ENCODE measurements at regions not wholly inside any gene's neighbourhood (a gene's known extent, or its start where the extent isn't known, plus 50 kb on each side); places are given as distances from the start of the nearest gene placed in this dataset.

DNA sequence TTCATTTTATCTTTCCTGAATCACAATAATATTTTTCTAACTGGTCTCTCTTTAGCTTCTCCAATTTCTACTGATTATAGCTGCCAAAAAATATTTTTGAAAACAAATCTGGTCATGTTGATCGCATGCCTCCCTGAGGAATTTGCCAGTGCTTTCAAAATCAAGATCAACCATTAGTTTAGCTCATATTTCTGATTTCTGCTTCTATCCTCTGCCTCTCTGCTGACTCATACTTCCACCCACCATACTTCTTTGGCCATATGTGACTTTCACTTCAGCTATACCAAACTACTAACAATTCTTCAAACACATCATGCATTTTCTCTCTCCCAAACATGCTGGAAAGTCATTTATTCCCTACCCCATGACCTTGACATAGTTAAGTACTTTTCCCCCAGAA, 636.5 kb downstream of the TLE1 start:
- Histone ChIP-seq H4K5ac (ENCODE audit: insufficient read length, low read depth, low read length) (no peak overlapping the region), H4K91ac (ENCODE audit: insufficient read length, low read depth, low read length) (no peak overlapping the region), H3K9ac (ENCODE audit: extremely low read depth, insufficient read length, low read length) (no peak overlapping the region), H3K27ac (ENCODE audit: insufficient read length, low read depth, low read length) (no peak overlapping the region), H3K56ac (ENCODE audit: insufficient read length, low read depth, low read length) (no peak overlapping the region), H3K27me3 (ENCODE audit: insufficient read depth, low read length) (no peaks in the 10 kb centered on the region), H3K23me2 (ENCODE audit: insufficient read length, low read depth, low read length, poor library complexity, severe bottlenecking) (no peaks in the 10 kb centered on the region), H3K79me1 (ENCODE audit: insufficient read depth, low read depth, low read length, poor library complexity, severe bottlenecking) (no peaks in the 10 kb centered on the region), H2AK5ac (ENCODE audit: insufficient read length, low read length) (no peak overlapping the region), H3K79me2 (ENCODE audit: insufficient read depth, low read length) (no peaks in the 10 kb centered on the region), H2BK20ac (ENCODE audit: low read depth, low read length, poor library complexity, severe bottlenecking) (no peak overlapping the region), H3T11ph (ENCODE audit: low read length) (no peak overlapping the region), H3K18ac (ENCODE audit: insufficient read length, low read depth, low read length) (no peak overlapping the region), H3K4me2 (ENCODE audit: insufficient read depth, insufficient read length, low read length) (no peak overlapping the region), H2BK12ac (ENCODE audit: insufficient read length, low read depth, low read length) (no peak overlapping the region), H2BK5ac (ENCODE audit: insufficient read length, low read length) (no peak overlapping the region), H3K23ac (ENCODE audit: insufficient read length, low read depth, low read length) (no peak overlapping the region), H3K4ac (ENCODE audit: low read depth, low read length) (no peak overlapping the region), H2BK120ac (ENCODE audit: low read depth, low read length, poor library complexity, severe bottlenecking) (no peak overlapping the region), H3K9me3 (ENCODE audit: control insufficient read depth, low read depth, low read length) (no peaks in the 10 kb centered on the region), H4K8ac (replicated peaks; ENCODE audit: insufficient read length, low read depth, low read length) (no peak overlapping the region), H4K20me1 (ENCODE audit: control insufficient read depth, insufficient read depth, insufficient read length) (no peaks in the 10 kb centered on the region), H3K14ac (ENCODE audit: insufficient read depth, low read length) (no peak overlapping the region), H2BK15ac (ENCODE audit: low read depth, low read length) (no peak overlapping the region), H3K4me1 (ENCODE audit: insufficient read depth, low read length) (no peaks in the 10 kb centered on the region), H2AFZ (ENCODE audit: low read length) (no peak overlapping the region)
- H3K9me3 Mint-ChIP-seq: no peaks in the 10 kb centered on the region
- WGBS (ENCODE audit: extremely low coverage, insufficient read length, low lambda C conversion rate): no CpG with 5 or more reads among the region's 1 CpG
- no peaks in the 10 kb centered on the region; a peak in 1 of 7 replicates for H3K36me3 Mint-ChIP-seq (ENCODE audit: insufficient read depth in 1 of 3, low read depth in 3 of 3)
- H3K27me3 Mint-ChIP-seq (ENCODE audit: low read depth): no peaks in the 10 kb centered on the region
- no peak overlapping the region for H3K27ac Mint-ChIP-seq
- TF ChIP-seq, protein P1, sequence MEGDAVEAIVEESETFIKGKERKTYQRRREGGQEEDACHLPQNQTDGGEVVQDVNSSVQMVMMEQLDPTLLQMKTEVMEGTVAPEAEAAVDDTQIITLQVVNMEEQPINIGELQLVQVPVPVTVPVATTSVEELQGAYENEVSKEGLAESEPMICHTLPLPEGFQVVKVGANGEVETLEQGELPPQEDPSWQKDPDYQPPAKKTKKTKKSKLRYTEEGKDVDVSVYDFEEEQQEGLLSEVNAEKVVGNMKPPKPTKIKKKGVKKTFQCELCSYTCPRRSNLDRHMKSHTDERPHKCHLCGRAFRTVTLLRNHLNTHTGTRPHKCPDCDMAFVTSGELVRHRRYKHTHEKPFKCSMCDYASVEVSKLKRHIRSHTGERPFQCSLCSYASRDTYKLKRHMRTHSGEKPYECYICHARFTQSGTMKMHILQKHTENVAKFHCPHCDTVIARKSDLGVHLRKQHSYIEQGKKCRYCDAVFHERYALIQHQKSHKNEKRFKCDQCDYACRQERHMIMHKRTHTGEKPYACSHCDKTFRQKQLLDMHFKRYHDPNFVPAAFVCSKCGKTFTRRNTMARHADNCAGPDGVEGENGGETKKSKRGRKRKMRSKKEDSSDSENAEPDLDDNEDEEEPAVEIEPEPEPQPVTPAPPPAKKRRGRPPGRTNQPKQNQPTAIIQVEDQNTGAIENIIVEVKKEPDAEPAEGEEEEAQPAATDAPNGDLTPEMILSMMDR (conservative IDR thresholded peaks at IDR 0.05): no peak
- no peak for DNase-seq
- no peaks in the 10 kb centered on the region for H3K4me1 Mint-ChIP-seq
- H3K4me3 Mint-ChIP-seq: no peak overlapping the region; a peak in 1 of 5 replicates

All from H9 (cell line).